ENCODE measurements at regions not wholly inside any gene's neighbourhood (a gene's known extent, or its start where the extent isn't known, plus 50 kb on each side); places are given as distances from the start of the nearest gene placed in this dataset.

DNA sequence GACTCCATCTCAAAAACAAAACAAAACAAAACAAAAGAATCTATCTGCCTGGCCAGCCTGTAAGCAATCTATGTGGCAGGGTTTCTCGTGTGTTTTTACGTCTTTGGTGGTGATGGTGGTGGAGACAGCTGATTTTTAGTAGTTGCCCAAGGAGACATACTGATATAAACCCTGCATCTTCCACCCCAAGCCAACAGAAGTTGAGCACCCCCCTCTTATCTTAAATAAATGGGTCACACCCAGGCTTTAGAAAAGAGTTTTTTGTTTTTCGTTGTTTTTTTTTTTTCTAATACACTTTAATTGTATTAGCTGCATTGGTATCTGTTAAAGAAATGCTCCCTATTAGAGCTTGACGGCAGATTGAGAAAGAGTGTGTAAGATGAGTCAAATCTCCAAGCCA lies 134.7 kb downstream of the GLUL start:
- no peak for DNase-seq (ENCODE audit: extremely low spot score, unreplicated experiment)
- no peak overlapping the region for H3K4me3 Mint-ChIP-seq (ENCODE audit: unreplicated experiment)
- no peak overlapping the region for H3K27ac Mint-ChIP-seq (ENCODE audit: unreplicated experiment)
- no peaks in the 10 kb centered on the region for H3K9me3 Mint-ChIP-seq (ENCODE audit: unreplicated experiment)
- TF ChIP-seq, protein P1, sequence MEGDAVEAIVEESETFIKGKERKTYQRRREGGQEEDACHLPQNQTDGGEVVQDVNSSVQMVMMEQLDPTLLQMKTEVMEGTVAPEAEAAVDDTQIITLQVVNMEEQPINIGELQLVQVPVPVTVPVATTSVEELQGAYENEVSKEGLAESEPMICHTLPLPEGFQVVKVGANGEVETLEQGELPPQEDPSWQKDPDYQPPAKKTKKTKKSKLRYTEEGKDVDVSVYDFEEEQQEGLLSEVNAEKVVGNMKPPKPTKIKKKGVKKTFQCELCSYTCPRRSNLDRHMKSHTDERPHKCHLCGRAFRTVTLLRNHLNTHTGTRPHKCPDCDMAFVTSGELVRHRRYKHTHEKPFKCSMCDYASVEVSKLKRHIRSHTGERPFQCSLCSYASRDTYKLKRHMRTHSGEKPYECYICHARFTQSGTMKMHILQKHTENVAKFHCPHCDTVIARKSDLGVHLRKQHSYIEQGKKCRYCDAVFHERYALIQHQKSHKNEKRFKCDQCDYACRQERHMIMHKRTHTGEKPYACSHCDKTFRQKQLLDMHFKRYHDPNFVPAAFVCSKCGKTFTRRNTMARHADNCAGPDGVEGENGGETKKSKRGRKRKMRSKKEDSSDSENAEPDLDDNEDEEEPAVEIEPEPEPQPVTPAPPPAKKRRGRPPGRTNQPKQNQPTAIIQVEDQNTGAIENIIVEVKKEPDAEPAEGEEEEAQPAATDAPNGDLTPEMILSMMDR (IDR thresholded peaks at IDR 0.05) = no peak
- H3K36me3 Mint-ChIP-seq (ENCODE audit: unreplicated experiment) = no peaks in the 10 kb centered on the region
- H3K27me3 Mint-ChIP-seq (ENCODE audit: unreplicated experiment) = no peaks in the 10 kb centered on the region
- H3K4me1 Mint-ChIP-seq (ENCODE audit: unreplicated experiment) = peaks cover 9% of the 10 kb centered on the region

GRCh38 chr1:182255494-182255893 lies 136.1 kb downstream of the GLUL start:
- no peaks in the 10 kb centered on the region for H3K27me3 Mint-ChIP-seq (ENCODE audit: unreplicated experiment)
- H3K36me3 Mint-ChIP-seq (ENCODE audit: unreplicated experiment) = no peaks in the 10 kb centered on the region
- TF ChIP-seq, protein P1 (IDR thresholded peaks at IDR 0.05) = no peak
- DNase-seq (ENCODE audit: extremely low spot score, unreplicated experiment) = peak; percentile 27
- peaks cover 9% of the 10 kb centered on the region for H3K4me1 Mint-ChIP-seq (ENCODE audit: unreplicated experiment)
- no peak overlapping the region for H3K27ac Mint-ChIP-seq (ENCODE audit: unreplicated experiment)
- H3K9me3 Mint-ChIP-seq (ENCODE audit: unreplicated experiment) = no peaks in the 10 kb centered on the region
- H3K4me3 Mint-ChIP-seq (ENCODE audit: unreplicated experiment) = no peak overlapping the region

DNA sequence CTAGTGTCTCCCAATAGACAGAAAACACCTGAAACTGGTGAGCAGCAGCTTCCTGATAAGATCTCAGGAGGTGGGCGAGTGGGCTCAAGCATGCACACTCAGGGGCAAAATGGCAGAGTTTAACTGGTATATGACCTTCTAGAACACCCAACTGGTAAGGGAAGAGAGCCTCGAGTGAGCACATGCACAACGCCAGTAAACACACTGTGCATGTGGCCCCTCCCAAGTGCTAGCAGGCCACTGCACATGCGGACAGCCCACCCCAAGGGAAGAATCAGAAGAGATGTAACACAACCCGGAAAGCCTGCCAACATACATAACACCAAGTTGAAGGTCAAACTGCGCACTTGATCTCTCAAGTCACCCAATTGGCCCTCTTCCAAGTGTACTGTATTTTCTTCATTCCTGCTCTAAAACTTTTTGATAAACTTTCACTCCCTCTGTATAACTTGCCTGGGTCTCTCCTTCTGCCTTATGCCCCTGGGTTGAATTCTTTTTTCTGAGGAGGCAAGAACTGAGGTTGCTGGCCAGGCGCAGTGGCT lies 138.2 kb downstream of the GLUL start:
- TF ChIP-seq, protein P1 (IDR thresholded peaks at IDR 0.05) = no peak
- H3K9me3 Mint-ChIP-seq (ENCODE audit: unreplicated experiment) = no peaks in the 10 kb centered on the region

DNA sequence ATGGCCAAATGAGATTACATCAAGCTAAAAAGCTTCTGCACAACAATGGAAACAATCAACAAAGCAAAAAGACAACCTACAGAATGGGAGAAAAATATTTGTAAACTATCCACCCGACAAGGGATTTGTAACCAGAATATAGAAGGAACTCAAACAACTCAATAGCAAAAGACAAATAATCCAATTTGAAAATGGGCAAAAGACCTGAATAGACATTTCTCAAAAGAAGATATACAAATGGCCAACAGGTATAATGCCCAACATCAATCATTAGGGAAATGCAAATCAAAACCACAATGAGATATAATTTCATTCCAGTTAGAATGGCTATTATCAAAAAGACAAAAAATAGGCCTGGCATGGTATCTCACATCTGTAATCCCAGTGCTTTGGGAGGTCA lies 140.0 kb downstream of the GLUL start:
- Mint-ChIP-seq H3K27me3 (ENCODE audit: unreplicated experiment) (no peaks in the 10 kb centered on the region), H3K27ac (ENCODE audit: unreplicated experiment) (no peak overlapping the region), H3K4me1 (ENCODE audit: unreplicated experiment) (no peaks in the 10 kb centered on the region), H3K36me3 (ENCODE audit: unreplicated experiment) (no peaks in the 10 kb centered on the region), H3K9me3 (ENCODE audit: unreplicated experiment) (no peaks in the 10 kb centered on the region), H3K4me3 (ENCODE audit: unreplicated experiment) (no peak overlapping the region)
- no peak for DNase-seq (ENCODE audit: extremely low spot score, unreplicated experiment)
- TF ChIP-seq, protein P1 (IDR thresholded peaks at IDR 0.05) = no peak

More for the DNA sequence above, 138.2 kb downstream of the GLUL start:
- Mint-ChIP-seq H3K27me3 (ENCODE audit: unreplicated experiment) (no peaks in the 10 kb centered on the region), H3K4me1 (ENCODE audit: unreplicated experiment) (no peaks in the 10 kb centered on the region), H3K36me3 (ENCODE audit: unreplicated experiment) (no peaks in the 10 kb centered on the region), H3K27ac (ENCODE audit: unreplicated experiment) (no peak overlapping the region), H3K4me3 (ENCODE audit: unreplicated experiment) (no peak overlapping the region)
- no peak for DNase-seq (ENCODE audit: extremely low spot score, unreplicated experiment)

- H3K36me3 Mint-ChIP-seq (ENCODE audit: unreplicated experiment) = no peaks in the 10 kb centered on the region
- H3K4me1 Mint-ChIP-seq (ENCODE audit: unreplicated experiment) = no peaks in the 10 kb centered on the region
- H3K4me3 Mint-ChIP-seq (ENCODE audit: unreplicated experiment) = no peak overlapping the region
- DNase-seq (ENCODE audit: extremely low spot score, unreplicated experiment) = no peak
- TF ChIP-seq, protein P1 (IDR thresholded peaks at IDR 0.05) = no peak
- H3K27ac Mint-ChIP-seq (ENCODE audit: unreplicated experiment) = no peak overlapping the region
- H3K27me3 Mint-ChIP-seq (ENCODE audit: unreplicated experiment) = peaks cover 2% of the 10 kb centered on the region
- H3K9me3 Mint-ChIP-seq (ENCODE audit: unreplicated experiment) = no peaks in the 10 kb centered on the region
Measured at GRCh38 chr1:182249201-182249676, 142.4 kb downstream of the GLUL start.

Data from osteocyte (in vitro differentiated cells).